Activated naive CD4-positive, alpha-beta T cell treated with anti-CD3 and anti-CD28 coated beads, Interleukin-2, amount 50 U/mL, for 16 hours (primary cell): ENCODE measurements at regions not wholly inside any gene's neighbourhood (a gene's known extent, or its start where the extent isn't known, plus 50 kb on each side); places are given as distances from the start of the nearest gene placed in this dataset.

ENCODE experiments used
- DNase-seq: peaks from one replicate; pipeline ENCODE4 v3.0.0-alpha.2; 2020

- DNase-seq: no peak
These were observed 169.8 kb upstream of the PELI2 start for GRCh38 chr14:55948399-55948798.

- no peak for DNase-seq
These were observed 168.5 kb upstream of the PELI2 start for GRCh38 chr14:55949708-55950107.

- DNase-seq: no peak
These were observed 168.1 kb upstream of the PELI2 start for GRCh38 chr14:55950135-55950534.

- no peak for DNase-seq
These were observed 166.6 kb upstream of the PELI2 start for GRCh38 chr14:55951341-55952206.

GRCh38 chr14:55954108-55954507 is 164.1 kb upstream of the PELI2 start:
- no peak for DNase-seq

GRCh38 chr14:55955175-55955574 is 163.0 kb upstream of the PELI2 start:
- no peak for DNase-seq

GRCh38 chr14:55957950-55958349 is 160.3 kb upstream of the PELI2 start:
- DNase-seq: no peak

- DNase-seq: no peak
These were observed 154.9 kb upstream of the PELI2 start for GRCh38 chr14:55963295-55963694.

GRCh38 chr14:55964091-55964490 is 154.1 kb upstream of the PELI2 start:
- no peak for DNase-seq

- no peak for DNase-seq
These were observed 153.4 kb upstream of the PELI2 start for GRCh38 chr14:55964821-55965220.

GRCh38 chr14:55965851-55966250 is 152.4 kb upstream of the PELI2 start:
- DNase-seq: no peak

- DNase-seq: no peak
These were observed 149.5 kb upstream of the PELI2 start for GRCh38 chr14:55968741-55969140.

- DNase-seq: no peak
These were observed 144.9 kb upstream of the PELI2 start for GRCh38 chr14:55973285-55973800.

GRCh38 chr14:55973911-55974630 is 144.1 kb upstream of the PELI2 start:
- no peak for DNase-seq

- no peak for DNase-seq
These were observed 142.8 kb upstream of the PELI2 start for GRCh38 chr14:55975281-55975910.

GRCh38 chr14:55976219-55976618 is 142.0 kb upstream of the PELI2 start:
- DNase-seq: no peak

GRCh38 chr14:55976655-55977054 is 141.6 kb upstream of the PELI2 start:
- DNase-seq: no peak

GRCh38 chr14:55977392-55978150 is 140.6 kb upstream of the PELI2 start:
- DNase-seq: no peak

GRCh38 chr14:55979096-55979495 is 139.1 kb upstream of the PELI2 start:
- DNase-seq: no peak

GRCh38 chr14:55979781-55980180 is 138.4 kb upstream of the PELI2 start:
- no peak for DNase-seq

GRCh38 chr14:55980970-55981369 is 137.2 kb upstream of the PELI2 start:
- no peak for DNase-seq

- no peak for DNase-seq
These were observed 132.1 kb upstream of the PELI2 start for GRCh38 chr14:55986069-55986468.

- no peak for DNase-seq
These were observed 117.4 kb upstream of the PELI2 start for GRCh38 chr14:56000846-56001245.
